Endothelial cell of umbilical vein (primary cell): ENCODE measurements at regions not wholly inside any gene's neighbourhood (a gene's known extent, or its start where the extent isn't known, plus 50 kb on each side); places are given as distances from the start of the nearest gene placed in this dataset.
"Not testable (repeated sequence)": the region's sequence is repeated elsewhere in the genome, so short reads cannot be mapped to it uniquely, and the experiment has no call there.

Experiments used
- BruUV-seq: library from RNA; stranded (reverse); fragments of 400-500 nt; replicated peaks from 2 replicates; lab custom pipeline; 2021; lab: Mats Ljungman, UMichigan
- CTCF ChIA-PET: fragments of 300-600, 350-600 bp; sonication (Branson Sonifier 250); formaldehyde crosslinking; loops from one replicate; lab custom pipeline; 2021; ENCODE audit warnings: antibody characterized with exemption, inconsistent platforms; lab: Charles Lee
- POLR2A ChIA-PET: fragments of 300-600, 350-600 bp; sonication (Branson Sonifier 250); formaldehyde crosslinking; loops from one replicate; lab custom pipeline; 2021; ENCODE audit warnings: antibody characterized with exemption, inconsistent platforms; lab: Charles Lee
- DNase-seq: peaks from one replicate; pipeline ENCODE4 v3.0.0-alpha.2; 2011; ENCODE audit warnings: low read depth, low spot score
- FAIRE-seq: peaks from 2 replicates; lab custom pipeline; 2011; peaks lifted over from hg19 to GRCh38; lab: Jason Lieb, UNC
- H2AFZ ChIP-seq: 2 replicates; pipeline ENCODE4 v1.6.0; 2012; ENCODE audit warnings: low read depth, low read length, control low read depth, inconsistent platforms
- H3K27ac ChIP-seq: 2 replicates; pipeline ENCODE4 v1.5.1; 2011; ENCODE audit warnings: low read depth, mild to moderate bottlenecking, control low read depth, low read length, moderate library complexity; ENCODE audit not compliant: insufficient read depth
- H3K27me3 ChIP-seq, 2 experiments: 2 replicates each; pipeline versions ENCODE4 v1.6.0 to v1.6.1; 2011; ENCODE audit warnings: low read length in 2 of 2, mixed read lengths in 1 of 2; ENCODE audit not compliant: control insufficient read depth in 2 of 2, insufficient read depth in 2 of 2
- H3K36me3 ChIP-seq, 2 experiments: 2 replicates in 1 of 2; 3 replicates in 1 of 2; pipeline ENCODE4 v1.5.1; 2011; ENCODE audit warnings: low read length in 2 of 2, mild to moderate bottlenecking in 1 of 2, moderate library complexity in 1 of 2; ENCODE audit not compliant: control insufficient read depth in 2 of 2, insufficient read depth in 2 of 2; ENCODE audit errors: extremely low read depth in 1 of 2
- H3K4me1 ChIP-seq: 3 replicates; pipeline ENCODE4 v1.5.1; 2011; ENCODE audit warnings: mild to moderate bottlenecking, low read length; ENCODE audit not compliant: control insufficient read depth, insufficient read depth; ENCODE audit errors: extremely low read depth
- H3K4me2 ChIP-seq: 2 replicates; pipeline ENCODE4 v1.6.1; 2011; ENCODE audit warnings: low read length, control low read depth, mixed read lengths; ENCODE audit not compliant: insufficient read depth
- H3K4me3 ChIP-seq, 3 experiments: fragments of 200-600 bp in 1 of 3; sonication (generic), shearing (Covaris generic) in 1 of 3; replicated peaks in 1 of 3; 2 replicates each; pipeline ENCODE4 v1.5.1; 2011 to 2016; ENCODE audit warnings: control low read depth in 3 of 3, low read length in 3 of 3, mild to moderate bottlenecking in 2 of 3, inconsistent platforms in 1 of 3, low read depth in 1 of 3, moderate library complexity in 1 of 3; ENCODE audit not compliant: insufficient read depth in 1 of 3
- H3K79me2 ChIP-seq: 2 replicates; pipeline ENCODE4 v1.6.0; 2012; ENCODE audit warnings: low read length, inconsistent platforms; ENCODE audit not compliant: control insufficient read depth, insufficient read depth
- H3K9ac ChIP-seq: replicated peaks from 2 replicates; pipeline ENCODE3; 2011; ENCODE audit warnings: low read length, control low read depth; ENCODE audit not compliant: insufficient read depth; ENCODE audit errors: extremely low read depth
- H3K9me1 ChIP-seq: replicated peaks from 3 replicates; pipeline ENCODE4 v1.6.0; 2011; ENCODE audit warnings: mild to moderate bottlenecking, low read length; ENCODE audit not compliant: control insufficient read depth, insufficient read depth; ENCODE audit errors: extremely low read depth
- H3K9me3 ChIP-seq: replicated peaks from 2 replicates; pipeline ENCODE4 v1.5.1; 2012; ENCODE audit warnings: low read length, inconsistent platforms; ENCODE audit not compliant: control insufficient read depth, insufficient read depth
- H4K20me1 ChIP-seq: replicated peaks from 2 replicates; pipeline ENCODE3; 2011; ENCODE audit warnings: mild to moderate bottlenecking, low read length; ENCODE audit not compliant: control insufficient read depth, insufficient read depth; ENCODE audit errors: extremely low read depth
- EZH2 ChIP-seq: IDR thresholded peaks from 2 replicates; pipeline ENCODE4 v1.6.1; 2012; ENCODE audit warnings: borderline replicate concordance, low read depth, mild to moderate bottlenecking, moderate library complexity, low read length, inconsistent platforms; ENCODE audit not compliant: severe bottlenecking
- FOS ChIP-seq: IDR thresholded peaks from 2 replicates; pipeline ENCODE4 v1.6.1; 2011; ENCODE audit warnings: mild to moderate bottlenecking, low read length, moderate library complexity, borderline replicate concordance; ENCODE audit not compliant: insufficient read depth
- GATA2 ChIP-seq: IDR thresholded peaks from 2 replicates; pipeline ENCODE4 v1.7.0; 2011; ENCODE audit warnings: low read depth, mild to moderate bottlenecking, moderate library complexity, mixed read lengths, low read length; ENCODE audit not compliant: insufficient read length, insufficient read depth
- JUN ChIP-seq: IDR thresholded peaks from 2 replicates; pipeline ENCODE4 v1.6.1; 2011; ENCODE audit warnings: borderline replicate concordance, low read depth; ENCODE audit not compliant: insufficient read length, insufficient read depth
- MYC ChIP-seq: IDR thresholded peaks from one replicate; pipeline ENCODE4 v1.6.1; 2011; ENCODE audit warnings: mild to moderate bottlenecking, low read depth, low read length
- POLR2A ChIP-seq: IDR thresholded peaks from 2 replicates; pipeline ENCODE4 v1.6.1; 2012; ENCODE audit warnings: low read depth, mild to moderate bottlenecking, control low read depth, low read length
- POLR2AphosphoS5 ChIP-seq: IDR thresholded peaks from 2 replicates; pipeline ENCODE4 v1.6.1; 2012; ENCODE audit warnings: low read depth, mild to moderate bottlenecking, control low read depth, low read length, moderate library complexity; ENCODE audit not compliant: insufficient read depth
- dilution Hi-C: fragments of 300-500 bp; cut with MboI; formaldehyde crosslinking; loops from one replicate; pipeline ENCODE4 v1.15.0; 2019; ENCODE audit warnings: low sequenced_read_pairs; ENCODE audit not compliant: extremely low pct_ligation_motif_present
- intact Hi-C: fragments of 100-400 bp; cut with micrococcal nuclease; formaldehyde crosslinking; loops from one replicate; pipeline ENCODE4 v1.10.0; 2022
- TF ChIP-seq, protein P1 (sequence below), 2 donors: IDR thresholded peaks; 1 replicate in 1 of 2; 2 replicates in 1 of 2; pipeline ENCODE4 v1.5.1; 2011; ENCODE audit warnings: low read length in 2 of 2, mild to moderate bottlenecking in 2 of 2, moderate library complexity in 2 of 2, control low read depth in 1 of 2, inconsistent platforms in 1 of 2, low read depth in 1 of 2; ENCODE audit not compliant: insufficient read depth in 1 of 2; ENCODE audit errors: extremely low read depth in 1 of 2
- TF ChIP-seq, protein P2 (sequence below): IDR thresholded peaks from 2 replicates; pipeline ENCODE4 v1.6.1; 2011; ENCODE audit not compliant: insufficient read depth, insufficient read length

DNA sequence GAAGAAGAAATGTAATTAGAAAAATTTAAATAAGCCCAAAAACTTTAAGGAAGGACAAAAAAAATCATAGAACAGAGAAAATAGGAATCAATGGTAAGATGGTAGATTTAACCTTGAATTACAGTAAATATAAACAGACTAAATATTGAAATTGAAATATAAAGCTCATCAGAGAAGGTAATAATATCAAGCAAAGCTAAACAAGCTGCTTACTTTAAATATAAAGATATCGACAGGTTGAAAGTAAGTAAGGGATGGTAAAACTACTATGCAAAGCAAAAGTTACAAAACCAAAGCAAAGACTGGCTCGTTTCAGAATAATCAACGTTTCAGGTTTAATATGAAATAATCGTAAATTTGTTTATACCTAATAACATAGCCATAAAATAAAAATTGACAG is 137.0 kb upstream of the KCNJ15 start:
- dilution Hi-C loops (no loop called here), intact Hi-C loops (no loop called here)

DNA sequence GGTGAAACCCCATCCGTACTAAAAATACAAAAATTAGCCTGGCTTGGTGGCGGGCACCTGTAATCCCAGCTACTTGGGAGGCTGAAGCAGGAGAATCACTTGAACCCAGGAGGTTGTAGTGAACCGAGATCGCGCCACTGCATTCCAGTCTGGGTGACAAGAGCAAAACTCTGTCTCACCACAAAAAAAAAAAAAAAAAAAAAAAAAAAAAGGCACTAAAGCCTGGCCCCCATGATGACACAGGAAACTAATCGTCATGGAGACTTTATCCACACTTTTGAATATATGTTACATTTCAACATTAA is 136.2 kb upstream of the KCNJ15 start:
- FAIRE-seq, dilution Hi-C loops: not testable (repeated sequence)

More for the DNA sequence above, 137.0 kb upstream of the KCNJ15 start:
- no peaks in the 10 kb centered on the region for H3K9me1 ChIP-seq
- TF ChIP-seq JUN (no peak), EZH2 (no peak), POLR2AphosphoS5 (no peak), POLR2A (no peak), GATA2 (no peak), FOS (no peak), MYC (no peak)
- TF ChIP-seq, protein P1, sequence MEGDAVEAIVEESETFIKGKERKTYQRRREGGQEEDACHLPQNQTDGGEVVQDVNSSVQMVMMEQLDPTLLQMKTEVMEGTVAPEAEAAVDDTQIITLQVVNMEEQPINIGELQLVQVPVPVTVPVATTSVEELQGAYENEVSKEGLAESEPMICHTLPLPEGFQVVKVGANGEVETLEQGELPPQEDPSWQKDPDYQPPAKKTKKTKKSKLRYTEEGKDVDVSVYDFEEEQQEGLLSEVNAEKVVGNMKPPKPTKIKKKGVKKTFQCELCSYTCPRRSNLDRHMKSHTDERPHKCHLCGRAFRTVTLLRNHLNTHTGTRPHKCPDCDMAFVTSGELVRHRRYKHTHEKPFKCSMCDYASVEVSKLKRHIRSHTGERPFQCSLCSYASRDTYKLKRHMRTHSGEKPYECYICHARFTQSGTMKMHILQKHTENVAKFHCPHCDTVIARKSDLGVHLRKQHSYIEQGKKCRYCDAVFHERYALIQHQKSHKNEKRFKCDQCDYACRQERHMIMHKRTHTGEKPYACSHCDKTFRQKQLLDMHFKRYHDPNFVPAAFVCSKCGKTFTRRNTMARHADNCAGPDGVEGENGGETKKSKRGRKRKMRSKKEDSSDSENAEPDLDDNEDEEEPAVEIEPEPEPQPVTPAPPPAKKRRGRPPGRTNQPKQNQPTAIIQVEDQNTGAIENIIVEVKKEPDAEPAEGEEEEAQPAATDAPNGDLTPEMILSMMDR (IDR thresholded peaks at IDR 0.05; ENCODE audit: extremely low read depth in 1 of 2, insufficient read depth in 1 of 2, low read depth in 1 of 2, low read length in 2 of 2) = no peak
- TF ChIP-seq, protein P2, sequence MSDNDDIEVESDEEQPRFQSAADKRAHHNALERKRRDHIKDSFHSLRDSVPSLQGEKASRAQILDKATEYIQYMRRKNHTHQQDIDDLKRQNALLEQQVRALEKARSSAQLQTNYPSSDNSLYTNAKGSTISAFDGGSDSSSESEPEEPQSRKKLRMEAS = no peak
- no peaks in the 10 kb centered on the region for H3K9me3 ChIP-seq
- no TSS peak for BruUV-seq
- ChIA-PET POLR2A (no interaction called here), CTCF (interaction anchor here (0.7 to 1.3 kb wide), 3 partner anchors 10 to 419 kb away, joined by 3 to 4 read pairs (median 4); no protein-coding TSS in a partner anchor)
- FAIRE-seq (no peak), DNase-seq (no peak)
- H3K27ac ChIP-seq = no peak overlapping the region
- H3K4me1 ChIP-seq = no peaks in the 10 kb centered on the region
- H3K27me3 ChIP-seq = no peaks in the 10 kb centered on the region
- no peaks in the 10 kb centered on the region for H4K20me1 ChIP-seq
- H2AFZ ChIP-seq = no peak overlapping the region
- H3K9ac ChIP-seq = no peak overlapping the region
- no peaks in the 10 kb centered on the region for H3K79me2 ChIP-seq
- no peaks in the 10 kb centered on the region for H3K36me3 ChIP-seq
- no peak overlapping the region for H3K4me3 ChIP-seq
- no peak overlapping the region for H3K4me2 ChIP-seq

More for the DNA sequence above, 136.2 kb upstream of the KCNJ15 start:
- POLR2A ChIA-PET, intact Hi-C loops, DNase-seq, BruUV-seq, H3K79me2 ChIP-seq, H3K9ac ChIP-seq, H2AFZ ChIP-seq, H3K4me1 ChIP-seq, H4K20me1 ChIP-seq, H3K9me3 ChIP-seq, H3K4me3 ChIP-seq, H3K4me2 ChIP-seq, H3K27ac ChIP-seq, H3K27me3 ChIP-seq, H3K9me1 ChIP-seq, H3K36me3 ChIP-seq: not testable (repeated sequence)
- CTCF ChIA-PET = interaction anchor here (0.9 to 1.3 kb wide), 2 partner anchors 62 to 408 kb away, joined by 3 to 4 read pairs; no protein-coding TSS in a partner anchor
